Hepatocyte (in vitro differentiated cells): ENCODE measurements at regions not wholly inside any gene's neighbourhood (a gene's known extent, or its start where the extent isn't known, plus 50 kb on each side); places are given as distances from the start of the nearest gene placed in this dataset.

ENCODE experiments used
- DNase-seq: peaks from one replicate; pipeline ENCODE4 v3.0.0-alpha.2; 2016; ENCODE audit warnings: low spot score
- H2AFZ ChIP-seq: fragments of 200-600 bp; sonication (generic); 2 replicates; pipeline ENCODE4 v1.6.0; 2016; ENCODE audit warnings: antibody characterized with exemption, mild to moderate bottlenecking
- H3K27ac ChIP-seq: fragments of 200-600 bp; sonication (generic); 2 replicates; pipeline ENCODE4 v1.5.1; 2016; ENCODE audit warnings: mild to moderate bottlenecking
- H3K27me3 ChIP-seq: fragments of 200-600 bp; sonication (generic); 2 replicates; pipeline ENCODE4 v1.6.1; 2016
- H3K36me3 ChIP-seq: fragments of 200-600 bp; sonication (generic); replicated peaks from 2 replicates; pipeline ENCODE4 v1.5.1; 2016; ENCODE audit warnings: low read depth; ENCODE audit not compliant: insufficient read depth
- H3K4me1 ChIP-seq: fragments of 200-600 bp; sonication (generic); 2 replicates; pipeline ENCODE4 v1.5.1; 2016; ENCODE audit warnings: mild to moderate bottlenecking, moderate library complexity; ENCODE audit not compliant: insufficient read depth
- H3K4me2 ChIP-seq: fragments of 200-600 bp; sonication (generic); 2 replicates; pipeline ENCODE4 v1.6.0; 2016
- H3K4me3 ChIP-seq: fragments of 200-600 bp; sonication (generic); 2 replicates; pipeline ENCODE4 v1.5.1; 2016; ENCODE audit warnings: mild to moderate bottlenecking
- H3K79me2 ChIP-seq: fragments of 200-600 bp; sonication (generic); 2 replicates; pipeline ENCODE4 v1.6.0; 2017; ENCODE audit warnings: mild to moderate bottlenecking
- H3K9me2 ChIP-seq: fragments of 200-600 bp; sonication (generic); replicated peaks from 2 replicates; pipeline ENCODE4 v1.6.0; 2017; ENCODE audit warnings: mild to moderate bottlenecking; ENCODE audit not compliant: insufficient read depth
- H3K9me3 ChIP-seq: fragments of 200-600 bp; sonication (generic); 2 replicates; pipeline ENCODE4 v1.5.1; 2016; ENCODE audit warnings: low read depth, mild to moderate bottlenecking
- H4K20me1 ChIP-seq: fragments of 200-600 bp; sonication (generic); 2 replicates; pipeline ENCODE4 v1.6.0; 2016; ENCODE audit warnings: mild to moderate bottlenecking; ENCODE audit not compliant: insufficient read depth, poor library complexity, severe bottlenecking
- CTCF ChIP-seq: fragments of 200-600 bp; sonication (generic); IDR thresholded peaks from 2 replicates; pipeline ENCODE4 v1.5.1; 2016; ENCODE audit warnings: antibody characterized with exemption, mild to moderate bottlenecking; ENCODE audit not compliant: poor library complexity
- EZH2 ChIP-seq: fragments of 200-600 bp; sonication (generic); IDR thresholded peaks from 2 replicates; pipeline ENCODE4 v1.6.1; 2016; ENCODE audit warnings: antibody characterized with exemption, mild to moderate bottlenecking, borderline replicate concordance
- EZH2phosphoT487 ChIP-seq: fragments of 200-600 bp; sonication (generic); IDR thresholded peaks from one replicate; pipeline ENCODE4 v1.6.1; 2018; ENCODE audit warnings: antibody characterized with exemption, mild to moderate bottlenecking, low read depth, moderate library complexity; ENCODE audit not compliant: unreplicated experiment, severe bottlenecking
- WGBS: methylation state at CpG from one replicate; pipeline ENCODE4 v1.1.6; 2016; ENCODE audit warnings: low lambda C conversion rate; ENCODE audit errors: missing lambda C conversion rate; 5-methylcytosine and 5-hydroxymethylcytosine counted together

GRCh38 chr1:186540521-186540920 is 79.6 kb upstream of the PDC start:
- no peaks in the 10 kb centered on the region for H4K20me1 ChIP-seq
- H2AFZ ChIP-seq: no peak overlapping the region
- no peaks in the 10 kb centered on the region for H3K9me2 ChIP-seq
- no peak overlapping the region for H3K4me3 ChIP-seq
- no peak overlapping the region for H3K4me2 ChIP-seq
- TF ChIP-seq EZH2: no peak
- TF ChIP-seq CTCF: no peak
- no peak for TF ChIP-seq EZH2phosphoT487
- no peaks in the 10 kb centered on the region for H3K9me3 ChIP-seq
- no peak overlapping the region for H3K27ac ChIP-seq
- H3K27me3 ChIP-seq: no peaks in the 10 kb centered on the region
- H3K79me2 ChIP-seq: no peaks in the 10 kb centered on the region
- 87% methylated on average over 3 of the region's 3 CpGs for WGBS
- no peaks in the 10 kb centered on the region for H3K36me3 ChIP-seq
- DNase-seq: no peak
- peaks cover 3% of the 10 kb centered on the region for H3K4me1 ChIP-seq

- H3K9me3 ChIP-seq: no peaks in the 10 kb centered on the region
- peaks cover 3% of the 10 kb centered on the region for H3K4me1 ChIP-seq
- H3K79me2 ChIP-seq: no peaks in the 10 kb centered on the region
- TF ChIP-seq EZH2 (no peak), EZH2phosphoT487 (no peak), CTCF (no peak)
- peak overlapping the region; percentile 25 for H3K4me2 ChIP-seq
- no peaks in the 10 kb centered on the region for H3K9me2 ChIP-seq
- H2AFZ ChIP-seq: no peak overlapping the region
- no peak overlapping the region for H3K4me3 ChIP-seq
- H4K20me1 ChIP-seq: no peaks in the 10 kb centered on the region
- DNase-seq: no peak
- peak overlapping the region; percentile 22 for H3K27ac ChIP-seq
- H3K36me3 ChIP-seq: no peaks in the 10 kb centered on the region
- WGBS: 83% methylated on average over 3 of the region's 3 CpGs
- H3K27me3 ChIP-seq: no peaks in the 10 kb centered on the region
Observed at GRCh38 chr1:186536273-186536890, 75.5 kb upstream of the PDC start.

- DNase-seq: peak; percentile 38
- Histone ChIP-seq H3K36me3 (no peaks in the 10 kb centered on the region), H4K20me1 (no peaks in the 10 kb centered on the region), H3K4me1 (peaks cover 3% of the 10 kb centered on the region), H3K9me3 (no peaks in the 10 kb centered on the region), H3K27me3 (no peaks in the 10 kb centered on the region), H2AFZ (no peak overlapping the region), H3K4me2 (peak overlapping the region; percentile 25), H3K9me2 (no peaks in the 10 kb centered on the region), H3K4me3 (no peak overlapping the region), H3K79me2 (no peaks in the 10 kb centered on the region), H3K27ac (peak overlapping the region; percentile 14)
- TF ChIP-seq EZH2 (no peak), EZH2phosphoT487 (no peak), CTCF (no peak)
- 63% methylated on average over 5 of the region's 5 CpGs for WGBS
Observed at GRCh38 chr1:186535388-186536133, 74.6 kb upstream of the PDC start.
